Activated naive CD4-positive, alpha-beta T cell treated with anti-CD3 and anti-CD28 coated beads, Interleukin-2, amount 50 U/mL, for 72 hours (primary cell): ENCODE measurements at regions not wholly inside any gene's neighbourhood (a gene's known extent, or its start where the extent isn't known, plus 50 kb on each side); places are given as distances from the start of the nearest gene placed in this dataset.
A peak's percentile ranks its signal among the peaks of the same experiment; 100 is the strongest.

Experiments used
- ATAC-seq, 2 donors: fragments of 150-1000 bp; cut with Tn5 transposase; 2 replicates each; pipeline ENCODE4 v1.10.0; 2021; ENCODE audit warnings: mild to moderate bottlenecking in 2 of 2, moderate library complexity in 2 of 2
- DNase-seq, 2 donors: peaks; one replicate each; pipeline ENCODE4 v3.0.0; 2021 to 2022; ENCODE audit warnings: low spot score in 2 of 2
- H3K27ac Mint-ChIP-seq, 2 donors: one replicate each; pipeline ENCODE4 v1.8.0; 2022; ENCODE audit warnings: mild to moderate bottlenecking in 2 of 2, mixed read lengths in 2 of 2
- H3K36me3 Mint-ChIP-seq, 2 donors: one replicate each; pipeline ENCODE4 v1.8.0; 2022; ENCODE audit warnings: mixed read lengths in 2 of 2
- H3K9me3 Mint-ChIP-seq, 2 donors: one replicate each; pipeline ENCODE4 v1.8.0; 2022; ENCODE audit warnings: mixed read lengths in 2 of 2

DNA sequence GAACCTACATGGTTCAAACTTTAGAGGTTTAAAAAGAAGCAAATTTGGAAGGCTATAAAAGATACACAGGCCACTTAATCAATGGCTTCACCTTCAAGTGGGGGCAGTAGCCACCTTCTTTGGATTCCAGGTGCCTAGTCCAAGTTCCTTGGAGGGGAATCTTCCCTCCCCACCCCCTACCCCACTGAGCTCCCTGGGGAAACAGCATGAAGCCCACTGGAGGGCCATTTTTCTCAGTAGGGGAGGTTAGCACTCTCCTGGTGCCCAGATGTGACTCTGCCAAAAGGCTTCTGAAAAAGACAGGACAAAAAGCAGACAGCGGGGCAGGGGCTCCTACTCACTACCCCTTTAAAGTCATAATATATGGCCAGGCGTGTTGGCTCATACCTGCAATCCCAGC lies 93.9 kb downstream of the KCTD15 start:
- Mint-ChIP-seq H3K36me3 (no peaks in the 10 kb centered on the region), H3K9me3 (no peaks in the 10 kb centered on the region), H3K27ac (no peak overlapping the region)
- DNase-seq, result no peak
- no peak for ATAC-seq

DNA sequence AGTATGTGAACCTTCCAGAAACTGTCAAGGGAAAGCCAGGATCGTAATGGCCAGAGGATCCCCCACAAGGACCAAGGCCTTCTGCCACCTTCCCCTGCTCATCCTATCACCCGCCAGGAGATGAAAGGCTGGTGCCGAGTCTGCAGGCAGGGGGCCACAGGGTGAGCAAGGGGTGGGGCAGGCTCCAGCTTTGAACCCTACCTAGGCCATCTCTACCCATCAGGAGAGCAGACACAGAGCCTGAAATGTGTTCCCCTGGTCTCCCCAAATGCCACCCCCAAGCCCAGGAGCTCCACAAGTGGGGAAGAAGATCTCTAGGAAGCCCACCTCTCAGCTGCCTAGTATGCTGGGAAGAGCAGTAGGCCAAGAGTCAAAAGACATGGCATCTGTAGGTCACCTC lies 95.1 kb downstream of the KCTD15 start:
- Mint-ChIP-seq H3K9me3 (no peaks in the 10 kb centered on the region), H3K36me3 (no peaks in the 10 kb centered on the region), H3K27ac (no peak overlapping the region)
- ATAC-seq, result no peak
- no peak for DNase-seq

DNA sequence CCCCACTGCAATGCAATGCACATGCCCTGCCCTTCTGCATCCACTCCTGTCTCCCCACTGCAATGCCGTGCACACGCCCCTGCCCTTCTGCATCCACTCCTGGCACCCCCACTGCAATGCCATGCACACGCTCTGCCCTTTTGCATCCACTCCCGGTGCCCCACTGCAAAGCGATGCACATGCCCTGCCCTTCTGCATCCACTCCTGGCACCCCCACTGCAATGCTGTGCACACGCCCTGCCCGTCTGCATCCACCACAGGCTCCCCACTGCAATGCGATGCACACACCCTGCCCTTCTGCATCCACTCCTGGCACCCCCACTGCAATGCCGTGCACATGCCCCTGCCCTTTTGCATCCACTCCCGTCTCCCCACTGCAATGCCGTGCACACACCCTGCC lies 98.1 kb downstream of the KCTD15 start:
- no peak overlapping the region for H3K27ac Mint-ChIP-seq
- H3K36me3 Mint-ChIP-seq, result peaks cover 15 to 18% of the 10 kb centered on the region in 2 donors
- ATAC-seq (no peak), DNase-seq (no peak)
- peaks cover 17 to 19% of the 10 kb centered on the region in 2 donors for H3K9me3 Mint-ChIP-seq

DNA sequence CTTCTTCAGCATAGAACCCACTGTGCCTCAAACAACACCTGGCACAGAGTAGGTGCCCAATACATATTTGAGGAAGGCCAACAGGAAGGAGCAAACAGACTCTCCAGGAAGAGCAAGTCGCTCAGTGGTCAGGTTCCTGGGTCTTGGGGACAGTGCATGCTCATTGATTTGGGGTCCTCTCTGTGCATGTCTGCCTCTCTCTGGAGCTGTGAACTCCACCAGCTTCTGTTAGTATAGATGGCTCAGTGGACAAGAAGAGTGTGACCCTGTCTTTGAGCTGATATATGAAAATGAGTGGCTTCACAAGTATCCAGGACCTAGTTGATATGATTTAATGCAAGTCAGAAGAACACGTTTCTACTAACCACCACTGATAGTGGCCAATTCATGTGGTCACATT lies 98.7 kb downstream of the KCTD15 start:
- H3K27ac Mint-ChIP-seq, result no peak overlapping the region
- ATAC-seq, result no peak
- H3K36me3 Mint-ChIP-seq, result peaks cover 15 to 18% of the 10 kb centered on the region in 2 donors
- H3K9me3 Mint-ChIP-seq, result peaks cover 17 to 19% of the 10 kb centered on the region in 2 donors
- no peak for DNase-seq

DNA sequence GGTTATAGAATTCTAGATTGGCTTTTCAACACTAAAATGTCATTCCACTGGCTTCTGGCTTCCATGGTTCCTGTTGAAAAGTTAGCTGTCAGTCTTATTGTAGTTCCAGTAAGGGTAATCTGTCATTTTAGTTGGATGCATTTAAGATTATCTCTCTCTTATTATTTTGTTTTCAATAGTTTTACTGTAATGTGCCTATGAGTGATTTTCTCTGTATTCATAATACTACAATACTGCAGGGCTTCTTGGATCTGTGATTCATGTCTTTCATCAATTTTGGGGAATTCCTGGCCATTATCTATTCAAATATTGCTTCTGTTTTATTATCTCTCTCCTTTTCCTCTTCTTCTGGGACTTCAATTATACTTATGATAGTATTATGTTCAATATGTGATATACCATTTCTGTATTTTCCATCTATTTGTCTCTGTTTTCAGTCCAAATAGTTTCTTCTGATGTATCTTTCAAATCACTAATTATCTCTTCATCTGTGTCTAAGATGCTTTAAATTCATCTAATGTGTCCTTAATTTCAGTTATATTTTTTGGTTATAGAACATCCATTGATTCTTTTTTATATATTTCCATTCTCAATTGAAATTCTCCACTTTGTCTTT lies 101.5 kb downstream of the KCTD15 start:
- H3K36me3 Mint-ChIP-seq, result peaks cover 15 to 18% of the 10 kb centered on the region in 2 donors
- peaks cover 19 to 21% of the 10 kb centered on the region in 2 donors for H3K9me3 Mint-ChIP-seq
- ATAC-seq (no peak), DNase-seq (no peak)
- no peak overlapping the region for H3K27ac Mint-ChIP-seq

DNA sequence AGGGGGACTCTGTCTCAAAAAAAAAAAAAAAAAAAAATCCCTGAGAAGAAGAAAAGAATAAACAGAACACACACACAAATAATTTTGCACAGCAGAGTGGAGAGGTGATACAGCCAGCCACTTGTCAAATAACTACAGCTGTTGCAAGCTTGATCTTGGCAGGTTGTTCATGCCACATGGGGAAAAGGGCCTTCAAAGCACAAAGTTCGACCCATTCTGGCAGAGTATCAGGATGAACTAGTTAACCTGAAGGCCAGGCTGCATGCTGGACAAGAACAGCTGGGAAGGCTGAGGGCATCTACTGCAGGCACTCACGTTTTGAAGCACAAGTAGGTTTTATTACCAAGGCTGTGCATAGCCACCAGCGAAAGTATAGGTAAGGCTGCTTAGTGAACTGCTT lies 104.1 kb downstream of the KCTD15 start:
- Mint-ChIP-seq H3K36me3 (peaks cover 15 to 18% of the 10 kb centered on the region in 2 donors), H3K27ac (no peak overlapping the region), H3K9me3 (peaks cover 19 to 21% of the 10 kb centered on the region in 2 donors)
- DNase-seq (no peak), ATAC-seq (no peak)

DNA sequence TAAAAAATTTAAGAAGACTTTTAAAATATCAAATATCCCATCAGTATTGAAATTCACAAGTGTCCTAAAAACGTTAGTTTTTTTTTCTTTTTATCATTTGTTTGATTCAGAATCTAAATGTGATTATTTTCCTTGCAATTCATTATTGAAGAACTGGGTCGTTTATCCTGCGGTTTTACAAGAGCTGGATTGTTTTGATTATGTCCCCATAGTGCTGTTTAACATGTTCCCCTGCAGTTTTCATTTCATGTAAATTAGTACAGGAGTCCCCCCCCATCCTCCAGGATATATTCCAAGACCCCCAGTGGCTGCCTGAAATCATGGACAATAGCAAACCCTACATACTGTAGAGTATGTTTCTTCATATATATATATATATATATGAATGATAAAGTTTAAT lies 105.7 kb downstream of the KCTD15 start:
- H3K27ac Mint-ChIP-seq, result no peak overlapping the region
- DNase-seq, result no peak

DNA sequence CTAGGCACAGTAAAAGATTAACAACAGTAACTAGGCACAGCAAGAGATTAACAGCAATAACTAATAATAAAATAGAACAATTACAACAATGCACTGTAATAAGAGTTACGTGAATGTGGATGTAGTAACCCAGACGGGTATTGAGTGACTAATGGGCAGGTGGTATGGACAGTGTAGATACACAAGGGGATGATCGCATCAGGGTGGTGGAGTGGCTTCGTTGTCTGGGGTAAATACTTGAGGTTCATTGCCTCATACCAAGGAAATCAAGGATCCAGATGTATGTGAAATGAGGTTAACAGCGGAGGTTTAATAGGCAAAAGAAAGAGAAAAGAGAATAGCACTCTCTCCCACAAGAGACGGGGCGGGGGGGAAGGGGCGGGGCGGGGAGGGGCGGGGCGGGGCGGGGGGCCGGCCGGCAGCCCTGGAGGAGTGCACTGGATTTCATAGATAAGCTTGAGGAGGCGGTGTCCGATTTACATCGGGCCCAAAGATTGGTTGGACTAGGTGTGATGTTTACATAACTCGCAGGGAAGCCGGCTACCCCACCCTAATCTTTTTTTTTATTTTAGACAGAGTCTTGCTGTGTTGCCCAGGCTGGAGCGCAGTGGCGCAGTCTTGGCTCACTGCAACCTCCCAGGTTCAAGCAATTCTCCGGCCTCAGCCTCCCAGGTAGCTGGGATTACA lies 106.3 kb downstream of the KCTD15 start:
- peaks cover 13 to 18% of the 10 kb centered on the region in 2 donors for H3K9me3 Mint-ChIP-seq

More for the DNA sequence above, 105.7 kb downstream of the KCTD15 start:
- ATAC-seq, result no peak
- Mint-ChIP-seq H3K36me3 (peaks cover 15 to 18% of the 10 kb centered on the region in 2 donors), H3K9me3 (peaks cover 18 to 21% of the 10 kb centered on the region in 2 donors)

DNA sequence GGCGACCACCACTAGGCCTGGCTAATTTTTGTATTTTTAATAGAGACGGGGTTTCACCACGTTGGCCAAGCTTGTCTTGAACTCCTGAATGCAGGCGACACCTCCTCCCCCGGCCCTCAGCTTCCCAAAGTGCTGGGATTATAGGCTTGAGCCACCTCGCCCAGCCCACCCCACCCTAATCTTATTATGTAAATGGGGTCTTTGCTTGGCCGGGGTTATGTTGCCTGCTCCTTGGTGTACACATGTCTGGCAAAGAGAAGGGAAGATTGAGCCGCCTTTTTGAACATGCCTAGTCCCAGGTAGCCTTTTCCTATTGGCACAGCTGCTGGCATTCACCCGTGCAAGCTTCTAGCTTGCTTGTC lies 106.8 kb downstream of the KCTD15 start:
- Mint-ChIP-seq H3K9me3 (peaks cover 7 to 13% of the 10 kb centered on the region in 2 donors), H3K36me3 (peaks cover 8% of the 10 kb centered on the region in 2 donors), H3K27ac (no peak overlapping the region)
- ATAC-seq (no peak), DNase-seq (no peak)

More for the DNA sequence above, 106.3 kb downstream of the KCTD15 start:
- Mint-ChIP-seq H3K27ac (no peak overlapping the region), H3K36me3 (peaks cover 13 to 14% of the 10 kb centered on the region in 2 donors)
- DNase-seq (no peak), ATAC-seq (no peak)

DNA sequence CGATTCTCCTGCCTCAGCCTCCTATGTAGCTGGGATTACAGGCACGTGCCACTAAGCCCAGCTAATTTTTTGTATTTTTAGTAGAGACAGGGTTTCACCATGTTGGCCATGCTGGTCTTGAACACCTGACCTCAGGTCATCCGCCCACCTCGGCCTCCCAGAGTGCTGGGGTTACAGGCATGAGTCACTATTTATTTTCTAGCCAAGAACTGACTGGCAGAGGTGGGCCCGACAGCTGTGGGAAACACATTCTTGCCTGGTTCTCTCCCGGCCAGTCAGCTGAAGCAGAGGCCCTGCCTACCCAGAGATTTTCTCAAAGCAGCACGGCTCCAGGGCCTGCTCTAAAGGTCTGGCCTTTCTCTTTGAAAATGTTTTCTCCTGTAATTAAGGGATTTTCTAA lies 108.0 kb downstream of the KCTD15 start:
- H3K27ac Mint-ChIP-seq, result no peak overlapping the region
- H3K36me3 Mint-ChIP-seq, result no peaks in the 10 kb centered on the region
- ATAC-seq, result no peak
- H3K9me3 Mint-ChIP-seq, result peaks cover 0 to 5% of the 10 kb centered on the region in 2 donors
- no peak for DNase-seq

DNA sequence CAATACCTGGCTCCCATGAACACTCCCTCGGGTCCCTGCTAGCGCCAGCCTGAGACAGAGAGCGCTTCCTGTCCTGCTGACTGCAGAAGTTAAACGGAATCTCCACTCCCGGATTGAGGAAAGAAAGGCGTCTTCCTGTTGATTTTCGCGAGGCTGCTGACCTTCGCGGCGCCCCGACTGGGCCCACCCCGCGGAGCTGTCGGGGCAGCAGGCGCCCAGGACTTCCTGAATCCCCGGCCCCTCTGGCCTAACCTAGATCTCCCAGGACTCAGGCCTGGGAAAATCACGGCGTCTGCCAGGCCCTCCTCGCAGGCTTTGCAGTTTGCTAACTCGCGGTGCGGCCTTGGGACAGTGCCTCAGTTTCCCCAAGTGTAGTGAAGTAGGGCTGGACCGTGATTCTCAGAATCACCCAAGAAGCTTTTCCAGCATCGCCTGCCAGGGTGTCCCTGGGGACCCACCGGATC lies 108.8 kb downstream of the KCTD15 start:
- peaks cover 0 to 5% of the 10 kb centered on the region in 2 donors for H3K9me3 Mint-ChIP-seq
- ATAC-seq (no peak), DNase-seq (no peak)
- no peak overlapping the region for H3K27ac Mint-ChIP-seq
- H3K36me3 Mint-ChIP-seq, result no peaks in the 10 kb centered on the region

DNA sequence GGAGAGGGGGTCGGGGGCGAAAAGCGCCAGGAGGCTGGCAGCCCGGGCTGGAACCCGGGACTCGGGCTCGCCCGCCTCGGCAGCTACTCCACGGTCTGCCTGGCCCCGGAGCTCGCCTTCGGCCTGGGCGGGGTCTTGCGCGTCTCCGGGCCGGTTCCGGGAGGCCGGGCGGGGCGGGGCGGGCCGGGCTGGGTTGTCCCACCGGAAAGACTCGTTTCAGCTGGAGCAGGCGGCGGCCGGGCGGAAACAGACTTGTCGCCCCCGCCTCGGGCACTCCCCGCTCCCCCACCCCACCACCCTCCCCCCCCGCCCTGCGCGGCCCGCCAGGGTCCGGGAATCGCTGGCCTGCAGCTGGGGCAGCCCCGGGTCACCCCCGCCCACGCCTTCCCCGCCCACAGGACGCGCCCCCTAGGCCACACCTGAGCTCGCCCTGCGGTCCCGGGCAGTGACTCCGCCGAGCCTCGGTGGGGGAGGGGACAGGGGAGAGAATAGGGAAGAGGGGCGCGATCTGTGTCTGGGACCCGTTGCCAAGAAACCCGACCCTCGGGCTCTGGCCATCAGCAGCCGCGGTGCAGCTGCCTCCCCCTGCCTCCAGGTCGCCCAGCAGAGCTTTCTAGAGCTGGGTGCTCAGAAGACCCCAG lies 109.4 kb downstream of the KCTD15 start:
- no peaks in the 10 kb centered on the region for H3K36me3 Mint-ChIP-seq
- H3K27ac Mint-ChIP-seq, result no peak overlapping the region
- DNase-seq (no peak), ATAC-seq (peak in 1 of 2 donors; percentile 32)
- peaks cover 0 to 5% of the 10 kb centered on the region in 2 donors for H3K9me3 Mint-ChIP-seq

DNA sequence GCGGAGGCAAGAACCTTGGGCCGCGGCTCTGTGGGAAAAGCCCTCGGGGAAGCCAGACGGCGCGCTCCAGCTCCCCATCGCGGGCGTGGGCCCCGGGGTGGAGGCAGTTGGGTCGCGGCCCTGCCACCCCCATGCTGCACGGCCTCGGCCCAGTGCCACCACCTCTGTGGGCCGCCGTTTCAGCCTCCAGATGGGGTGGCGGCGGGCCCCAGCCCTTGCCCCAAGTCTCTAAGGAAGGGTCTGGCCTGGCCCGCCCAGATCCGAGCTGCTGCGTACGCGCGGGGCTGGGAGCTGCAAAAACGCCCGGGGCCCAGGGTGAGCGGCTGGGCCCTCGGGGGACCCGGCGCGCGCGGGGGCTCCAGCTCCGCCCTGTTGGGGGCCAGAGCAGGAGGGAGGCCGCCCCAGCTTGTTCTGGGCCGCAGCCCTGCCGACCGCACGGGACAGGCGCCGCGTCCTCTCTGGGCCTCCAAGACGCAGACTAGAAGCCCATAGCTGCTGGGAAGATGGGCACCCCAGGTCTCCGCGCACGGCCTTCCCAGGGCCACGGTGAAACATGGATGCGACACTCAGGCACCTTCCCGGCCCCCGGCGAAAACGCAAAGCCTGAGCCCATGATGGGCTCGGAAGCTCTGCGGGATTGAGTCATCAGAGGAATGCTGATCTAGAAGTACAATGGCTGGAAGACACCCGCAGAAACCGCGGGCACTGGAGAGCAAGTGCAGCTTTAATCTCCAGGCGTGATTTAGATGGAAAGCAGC lies 110.1 kb downstream of the KCTD15 start:
- Mint-ChIP-seq H3K27ac (no peak overlapping the region), H3K9me3 (peaks cover 0 to 5% of the 10 kb centered on the region in 2 donors), H3K36me3 (no peaks in the 10 kb centered on the region)
- ATAC-seq, result peak; percentile 22 to 26
- DNase-seq, result no peak

DNA sequence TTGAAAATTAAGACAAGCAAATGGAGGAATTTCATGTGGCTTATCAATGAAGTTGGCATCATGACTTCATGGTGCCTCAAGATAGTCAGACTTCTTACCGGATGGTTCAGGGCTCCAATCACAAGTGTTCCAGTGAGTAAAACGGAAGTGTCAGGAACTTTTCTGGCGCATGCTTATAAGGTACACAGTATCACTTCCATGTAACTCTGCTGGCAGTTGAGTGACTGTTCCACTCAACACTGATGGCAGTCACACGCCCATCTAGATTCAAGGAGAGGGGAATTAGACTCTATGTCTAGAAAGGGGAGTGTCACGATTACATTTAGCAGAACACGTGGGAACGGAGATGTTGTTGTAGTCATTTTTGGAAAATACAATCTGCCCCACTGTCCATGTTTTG lies 114.3 kb downstream of the KCTD15 start:
- ATAC-seq (no peak), DNase-seq (no peak)
- no peaks in the 10 kb centered on the region for H3K36me3 Mint-ChIP-seq

DNA sequence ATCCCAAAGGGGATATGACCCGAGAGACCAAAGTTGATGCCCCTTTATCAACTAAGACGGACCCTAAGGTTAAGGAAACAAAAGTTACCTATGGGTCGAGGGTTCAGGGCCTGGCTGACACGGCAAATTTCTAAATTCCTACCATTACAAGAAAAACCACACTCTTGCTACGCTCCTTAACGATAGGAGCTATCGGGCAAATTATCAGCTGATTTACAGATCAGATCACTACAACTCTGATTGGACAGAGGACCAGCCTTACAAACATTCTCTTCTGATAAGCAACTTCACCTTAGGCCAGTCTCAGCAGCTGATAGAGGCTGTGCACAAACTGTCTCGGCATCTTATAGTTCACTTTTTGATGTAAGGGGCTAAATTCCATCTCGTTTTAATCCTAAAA lies 117.9 kb downstream of the KCTD15 start:
- no peak for ATAC-seq
- Mint-ChIP-seq H3K9me3 (no peaks in the 10 kb centered on the region), H3K36me3 (no peaks in the 10 kb centered on the region), H3K27ac (no peak overlapping the region)
- no peak for DNase-seq

More for the DNA sequence above, 114.3 kb downstream of the KCTD15 start:
- Mint-ChIP-seq H3K27ac (no peak overlapping the region), H3K9me3 (no peaks in the 10 kb centered on the region)

DNA sequence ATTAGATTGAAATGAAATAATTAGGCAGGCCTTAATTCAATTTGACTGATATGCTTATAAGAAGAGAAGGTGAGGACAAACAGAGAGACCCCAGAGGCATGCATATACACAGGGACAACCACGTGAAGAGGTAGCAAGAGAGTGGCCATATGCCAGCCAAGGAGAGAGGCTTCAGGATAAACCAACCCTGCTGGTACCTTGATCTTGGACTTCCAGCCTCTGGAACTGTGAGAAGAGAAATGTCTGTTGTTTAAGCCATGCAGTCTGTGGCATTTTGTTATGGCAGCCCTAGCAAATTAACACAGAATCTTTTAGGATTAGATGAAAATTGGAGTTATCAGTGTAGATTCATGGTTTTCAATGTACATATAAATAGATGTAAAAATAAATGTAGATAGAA lies 120.1 kb downstream of the KCTD15 start:
- Mint-ChIP-seq H3K9me3 (no peaks in the 10 kb centered on the region), H3K36me3 (no peaks in the 10 kb centered on the region), H3K27ac (no peak overlapping the region)
- DNase-seq, result no peak
- ATAC-seq, result no peak

DNA sequence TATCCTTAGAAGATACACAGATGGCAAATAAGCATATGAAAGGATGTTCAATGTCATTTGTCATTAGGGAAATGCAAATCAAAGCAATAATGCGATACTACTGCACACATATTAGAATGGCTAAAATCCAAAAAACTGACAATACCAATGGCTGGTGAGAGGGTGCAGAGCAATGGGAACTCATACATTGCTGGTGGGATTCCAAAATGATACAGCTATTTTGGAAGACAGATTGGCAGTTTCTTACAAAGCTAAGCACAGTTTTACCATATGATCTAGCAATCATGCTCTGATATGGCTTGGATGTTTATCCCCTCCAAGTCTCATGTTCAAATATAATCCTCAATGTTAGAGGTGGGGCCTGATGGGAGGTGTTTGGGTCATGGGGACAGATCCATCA lies 122.6 kb downstream of the KCTD15 start:
- no peak overlapping the region for H3K27ac Mint-ChIP-seq
- no peaks in the 10 kb centered on the region for H3K36me3 Mint-ChIP-seq
- H3K9me3 Mint-ChIP-seq, result peaks cover 0 to 6% of the 10 kb centered on the region in 2 donors
- DNase-seq (no peak), ATAC-seq (no peak)
